ENCODE measurements at regions not wholly inside any gene's neighbourhood (a gene's known extent, or its start where the extent isn't known, plus 50 kb on each side); places are given as distances from the start of the nearest gene placed in this dataset.

DNA sequence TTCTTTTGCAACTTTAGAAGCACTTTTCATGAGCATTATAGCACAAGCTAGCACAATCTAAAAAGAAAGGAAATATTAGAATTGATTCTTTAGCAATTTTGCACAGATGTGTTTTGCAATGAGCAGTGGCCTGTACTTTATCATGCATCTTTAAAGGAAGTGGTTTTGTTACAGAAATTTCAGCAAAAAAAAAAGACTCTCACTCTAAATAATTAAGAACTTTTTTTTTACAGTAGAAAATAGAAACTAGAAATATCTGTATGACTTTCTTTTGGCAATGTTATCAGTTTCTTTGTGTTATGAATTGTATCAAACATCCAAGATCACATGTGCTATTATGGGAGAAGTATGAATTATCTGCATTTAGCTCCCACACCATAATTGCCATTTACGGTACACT is 195.7 kb upstream of the KLF6 start:
- Mint-ChIP-seq H3K27ac (peak overlapping the region; percentile 67), H3K4me3 (no peak overlapping the region), H3K36me3 (ENCODE audit: low read depth) (peaks cover 8% of the 10 kb centered on the region), H3K27me3 (no peaks in the 10 kb centered on the region), H3K4me1 (ENCODE audit: low read depth) (peaks cover 32% of the 10 kb centered on the region), H3K9me3 (peaks cover 19% of the 10 kb centered on the region)
- intact Hi-C loops (cut with micrococcal nuclease) = no loop called here

DNA sequence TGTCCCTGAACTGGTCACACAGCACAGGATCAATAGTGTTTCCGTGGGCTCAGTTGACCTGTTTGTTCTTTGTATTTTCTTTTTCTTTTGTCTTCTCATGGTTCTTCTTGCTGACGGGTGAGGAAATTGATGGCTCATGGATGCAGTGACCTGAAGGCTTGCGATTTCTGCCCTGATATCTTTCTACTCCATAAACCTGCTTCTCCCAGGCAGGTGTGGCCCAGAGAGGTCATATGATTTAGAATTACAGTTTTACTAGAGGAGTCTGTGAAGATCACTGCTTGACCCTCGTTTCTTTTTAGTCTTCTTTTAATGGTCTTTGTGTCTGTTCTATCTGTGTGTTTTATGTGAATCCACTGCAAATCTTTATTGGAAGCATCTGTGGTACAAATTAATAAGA is 195.1 kb upstream of the KLF6 start:
- Mint-ChIP-seq H3K27me3 (no peaks in the 10 kb centered on the region), H3K4me1 (ENCODE audit: low read depth) (peaks cover 32% of the 10 kb centered on the region), H3K36me3 (ENCODE audit: low read depth) (peaks cover 8% of the 10 kb centered on the region), H3K9me3 (peaks cover 19% of the 10 kb centered on the region), H3K4me3 (no peak overlapping the region), H3K27ac (peak overlapping the region; percentile 67)
- intact Hi-C loops (cut with micrococcal nuclease) = no loop called here

DNA sequence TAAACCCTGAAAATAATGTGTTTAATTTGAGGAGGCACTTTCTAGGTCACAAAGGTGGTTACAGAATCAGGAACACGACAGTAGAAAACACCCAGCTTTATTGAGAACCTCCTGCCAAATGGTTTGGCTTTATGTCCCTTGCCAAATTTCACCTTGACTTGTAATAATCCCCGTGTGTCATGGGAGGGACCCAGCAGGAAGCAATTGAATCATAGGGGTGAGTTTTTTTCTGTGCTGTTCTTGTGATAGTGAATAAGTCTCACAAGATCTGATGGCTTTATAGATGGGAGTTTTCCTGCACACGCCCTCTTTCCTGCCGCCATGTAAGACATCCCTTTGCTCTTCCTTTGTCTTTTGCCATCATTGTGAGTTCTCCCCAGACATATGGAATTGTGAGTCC is 193.8 kb upstream of the KLF6 start:
- no peaks in the 10 kb centered on the region for H3K27me3 Mint-ChIP-seq
- no peak overlapping the region for H3K4me3 Mint-ChIP-seq
- no peak overlapping the region for H3K27ac Mint-ChIP-seq
- peaks cover 8% of the 10 kb centered on the region for H3K36me3 Mint-ChIP-seq (ENCODE audit: low read depth)
- H3K9me3 Mint-ChIP-seq = peaks cover 19% of the 10 kb centered on the region
- intact Hi-C loops (cut with micrococcal nuclease) = no loop called here
- H3K4me1 Mint-ChIP-seq (ENCODE audit: low read depth) = peaks cover 39% of the 10 kb centered on the region

DNA sequence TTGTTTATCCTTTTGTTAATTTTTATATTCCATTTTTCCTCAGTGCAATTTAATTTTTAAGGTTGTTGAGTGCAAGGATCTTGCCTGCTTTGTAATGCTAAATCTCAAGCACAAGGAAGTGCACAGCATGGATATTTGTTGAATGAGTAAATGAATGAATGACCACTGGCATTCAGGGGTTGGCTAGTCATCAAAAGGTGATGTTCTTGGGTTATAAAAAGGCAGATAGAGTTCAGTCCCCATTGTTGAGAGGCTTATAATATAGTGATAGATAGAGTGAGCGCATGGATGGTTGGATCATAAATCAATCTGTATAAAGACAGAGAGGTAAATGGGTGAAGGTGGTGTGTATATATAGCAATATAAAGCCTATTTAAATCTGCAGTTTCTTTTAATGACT is 193.2 kb upstream of the KLF6 start:
- H3K36me3 Mint-ChIP-seq (ENCODE audit: low read depth) = peaks cover 7% of the 10 kb centered on the region
- H3K4me1 Mint-ChIP-seq (ENCODE audit: low read depth) = peaks cover 39% of the 10 kb centered on the region
- intact Hi-C loops (cut with micrococcal nuclease) = no loop called here
- H3K4me3 Mint-ChIP-seq = no peak overlapping the region
- H3K9me3 Mint-ChIP-seq = peaks cover 16% of the 10 kb centered on the region
- no peak overlapping the region for H3K27ac Mint-ChIP-seq
- H3K27me3 Mint-ChIP-seq = no peaks in the 10 kb centered on the region

DNA sequence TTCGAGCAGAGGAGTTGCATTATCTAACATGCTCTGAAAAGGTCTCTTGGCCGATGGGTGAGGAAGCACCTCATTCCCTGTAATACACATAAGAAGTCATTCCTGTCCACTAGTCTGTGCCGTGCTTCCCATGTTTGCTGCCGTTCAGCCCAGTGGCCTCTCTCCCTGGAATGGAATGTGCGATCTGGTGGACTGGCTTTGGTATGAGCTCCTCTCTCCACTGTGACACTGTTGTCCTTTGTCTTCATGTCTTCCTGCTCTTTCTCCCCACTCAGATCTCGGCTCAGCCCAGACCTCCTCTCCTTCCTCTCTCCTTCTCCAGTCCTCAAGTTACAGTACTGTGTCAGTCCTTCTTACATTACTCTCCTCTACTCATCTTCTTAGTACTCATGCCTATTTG is 192.8 kb upstream of the KLF6 start:
- intact Hi-C loops (cut with micrococcal nuclease) = no loop called here
- Mint-ChIP-seq H3K36me3 (ENCODE audit: low read depth) (peaks cover 3% of the 10 kb centered on the region), H3K27me3 (no peaks in the 10 kb centered on the region), H3K4me3 (no peak overlapping the region), H3K9me3 (peaks cover 12% of the 10 kb centered on the region), H3K4me1 (ENCODE audit: low read depth) (peaks cover 43% of the 10 kb centered on the region), H3K27ac (no peak overlapping the region)

DNA sequence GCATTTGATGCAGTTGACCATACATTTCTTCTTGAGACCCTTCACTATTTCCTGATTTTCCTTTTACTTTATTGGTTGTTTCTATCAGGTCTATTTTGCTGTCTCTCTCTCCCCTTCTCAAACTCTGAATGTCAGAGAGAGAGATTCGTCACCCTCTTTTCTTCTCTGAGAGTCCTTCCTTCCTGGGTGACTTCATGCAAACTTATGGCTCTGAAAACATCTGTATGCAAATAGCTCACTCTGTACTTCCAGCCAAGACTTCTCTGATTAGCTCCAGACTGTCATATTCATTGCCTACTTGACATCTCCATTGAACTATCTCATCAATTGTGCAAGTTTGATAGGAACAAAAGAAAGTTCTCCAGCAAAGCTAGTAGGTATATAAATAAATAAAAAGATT is 191.7 kb upstream of the KLF6 start:
- Mint-ChIP-seq H3K4me1 (ENCODE audit: low read depth) (peaks cover 43% of the 10 kb centered on the region), H3K4me3 (no peak overlapping the region), H3K36me3 (ENCODE audit: low read depth) (no peaks in the 10 kb centered on the region), H3K27ac (no peak overlapping the region), H3K9me3 (peaks cover 12% of the 10 kb centered on the region), H3K27me3 (no peaks in the 10 kb centered on the region)
- intact Hi-C loops (cut with micrococcal nuclease) = no loop called here

DNA sequence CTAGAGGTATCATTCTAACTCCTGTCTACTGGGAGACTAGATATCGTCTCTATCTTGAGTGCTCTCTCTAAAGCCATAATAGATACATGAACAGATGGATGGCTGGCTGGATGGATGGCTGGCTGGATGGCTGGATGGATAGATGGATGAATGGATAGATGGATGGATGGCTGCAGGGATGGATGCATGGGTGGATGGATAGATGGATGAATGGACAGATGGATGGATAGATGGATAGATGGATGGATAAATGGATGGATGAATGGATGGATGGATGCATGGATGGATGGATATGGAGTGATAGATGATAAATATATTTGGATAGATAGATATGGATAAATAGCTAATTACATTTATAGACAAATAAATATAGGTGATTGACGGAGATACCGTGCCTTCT is 191.2 kb upstream of the KLF6 start:
- Mint-ChIP-seq H3K9me3 (peaks cover 12% of the 10 kb centered on the region), H3K27me3 (no peaks in the 10 kb centered on the region), H3K4me3 (no peak overlapping the region), H3K27ac (no peak overlapping the region), H3K4me1 (ENCODE audit: low read depth) (peaks cover 37% of the 10 kb centered on the region), H3K36me3 (ENCODE audit: low read depth) (no peaks in the 10 kb centered on the region)
- intact Hi-C loops (cut with micrococcal nuclease) = no loop called here

DNA sequence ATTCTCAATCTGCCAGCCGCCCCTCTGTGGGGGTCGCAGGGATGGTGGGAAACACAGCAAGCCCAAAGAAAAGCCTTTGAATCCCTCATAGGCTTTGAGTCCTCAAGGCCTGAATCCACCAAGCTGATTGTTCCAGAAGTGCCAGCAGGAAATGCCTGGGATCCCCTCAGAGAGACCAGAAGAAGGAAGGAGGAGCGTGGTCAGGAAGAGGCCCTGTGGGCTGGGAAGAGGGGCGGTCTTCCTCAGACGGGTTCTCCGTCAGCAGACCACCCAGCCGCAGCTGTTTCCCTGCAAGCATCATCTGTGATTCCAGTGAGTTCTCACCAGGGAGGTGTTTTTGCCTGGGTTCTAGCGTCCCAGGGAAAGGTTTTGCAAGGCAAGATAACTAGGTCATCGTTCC is 190.0 kb upstream of the KLF6 start:
- intact Hi-C loops (cut with micrococcal nuclease) = no loop called here
- no peaks in the 10 kb centered on the region for H3K36me3 Mint-ChIP-seq (ENCODE audit: low read depth)
- no peaks in the 10 kb centered on the region for H3K27me3 Mint-ChIP-seq
- H3K4me1 Mint-ChIP-seq (ENCODE audit: low read depth) = peaks cover 29% of the 10 kb centered on the region
- no peak overlapping the region for H3K27ac Mint-ChIP-seq
- no peak overlapping the region for H3K4me3 Mint-ChIP-seq
- peaks cover 12% of the 10 kb centered on the region for H3K9me3 Mint-ChIP-seq

DNA sequence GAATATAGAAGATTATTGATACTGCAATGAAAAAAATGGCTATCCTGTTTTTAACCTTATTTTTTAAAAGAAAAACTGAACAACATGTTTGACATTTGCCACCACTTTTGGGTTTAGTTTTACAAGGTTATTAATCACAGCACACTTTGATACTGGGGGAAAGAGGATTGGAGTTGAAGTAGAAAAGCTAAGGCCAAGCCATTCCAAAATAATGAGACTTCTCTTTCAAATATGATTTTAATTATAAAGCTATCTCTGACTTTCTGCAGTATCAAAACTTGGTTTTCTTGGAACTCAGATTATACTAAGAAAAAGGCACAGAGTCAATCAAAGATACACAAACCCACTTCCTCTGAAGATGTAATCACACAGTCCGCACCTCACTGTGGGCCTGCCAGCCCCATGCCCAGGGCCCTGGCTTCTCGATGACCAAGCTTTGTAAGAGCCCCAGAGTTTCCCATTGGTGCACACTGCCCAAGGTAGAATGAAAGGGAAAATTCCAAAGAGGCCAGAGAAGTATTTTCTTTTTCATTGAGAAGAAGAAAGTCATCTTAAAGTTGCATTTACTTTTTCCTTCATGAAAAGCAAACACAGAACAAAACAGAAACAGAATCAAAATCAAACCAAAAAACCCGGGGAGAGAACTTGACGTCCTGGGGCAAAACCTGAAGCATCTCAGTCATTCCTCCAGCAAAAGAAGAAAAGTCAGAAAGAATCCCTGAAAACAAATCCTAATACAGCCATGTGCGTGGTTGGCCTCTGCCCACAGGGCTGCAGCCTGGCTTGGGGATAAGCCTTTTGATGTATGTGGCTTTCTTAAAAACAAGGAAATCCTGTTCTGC is 187.7 kb upstream of the KLF6 start:
- Mint-ChIP-seq H3K36me3 (ENCODE audit: low read depth) (no peaks in the 10 kb centered on the region), H3K4me3 (no peak overlapping the region), H3K4me1 (ENCODE audit: low read depth) (peaks cover 20% of the 10 kb centered on the region), H3K9me3 (no peaks in the 10 kb centered on the region), H3K27me3 (peaks cover 2% of the 10 kb centered on the region), H3K27ac (peak overlapping the region; percentile 82)
- intact Hi-C loops (cut with micrococcal nuclease) = no loop called here

DNA sequence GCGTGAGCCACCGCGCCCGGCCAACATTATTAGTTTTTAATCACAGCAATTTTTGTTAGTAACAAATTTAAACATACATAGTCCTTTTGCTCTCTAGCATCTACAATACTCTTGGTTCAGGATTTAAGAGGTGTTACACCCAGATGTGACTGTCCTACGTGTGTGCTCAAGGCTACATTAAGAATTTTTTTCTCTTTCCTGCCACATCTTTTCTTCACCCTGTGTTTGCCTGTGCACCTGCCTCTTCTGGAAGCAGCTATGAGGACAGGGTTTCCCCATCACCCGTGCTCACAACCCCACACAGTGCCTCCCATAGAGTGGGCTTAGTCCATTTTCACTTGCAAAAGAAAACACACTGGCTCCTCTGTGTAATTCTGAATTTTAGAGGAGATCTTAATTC is 186.7 kb upstream of the KLF6 start:
- Mint-ChIP-seq H3K27ac (no peak overlapping the region), H3K27me3 (peaks cover 2% of the 10 kb centered on the region), H3K4me1 (ENCODE audit: low read depth) (peaks cover 23% of the 10 kb centered on the region), H3K36me3 (ENCODE audit: low read depth) (no peaks in the 10 kb centered on the region), H3K4me3 (no peak overlapping the region), H3K9me3 (peaks cover 5% of the 10 kb centered on the region)
- intact Hi-C loops (cut with micrococcal nuclease) = no loop called here

DNA sequence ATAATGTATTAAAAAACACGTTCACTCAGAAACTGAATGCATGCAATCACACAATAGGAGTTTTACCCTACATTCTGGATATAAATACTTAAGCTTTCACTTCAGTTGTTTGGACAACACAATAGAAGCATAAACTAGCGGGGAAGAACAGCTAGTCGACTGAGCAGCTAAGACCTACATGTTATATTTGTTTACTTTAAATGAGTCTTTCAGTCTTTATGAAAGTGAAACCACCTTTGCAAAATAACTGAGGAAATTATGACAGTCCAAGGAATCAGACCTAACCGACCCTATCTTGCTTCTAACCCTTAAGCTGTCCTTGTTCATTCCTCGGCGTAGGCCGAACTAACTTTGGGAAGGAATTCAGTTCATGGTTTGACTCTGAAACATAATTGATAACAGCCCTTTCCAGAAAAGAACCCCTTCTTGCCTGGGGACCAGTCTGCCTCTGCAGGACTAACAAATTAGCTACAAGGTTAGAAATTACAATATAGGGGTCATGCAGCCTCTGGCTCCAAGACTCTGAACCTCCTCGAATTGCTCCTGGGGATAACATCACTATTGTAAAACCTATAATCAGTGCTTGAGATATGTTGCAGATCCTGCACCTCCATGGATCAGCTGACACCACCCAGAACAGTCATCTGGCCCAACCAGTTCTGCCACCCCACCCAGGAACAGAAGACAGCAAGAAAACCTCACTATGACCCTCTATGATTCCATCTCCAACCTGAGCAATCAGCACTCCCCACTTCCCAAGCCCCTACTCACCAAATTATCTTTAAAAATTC is 185.1 kb upstream of the KLF6 start:
- H3K36me3 Mint-ChIP-seq (ENCODE audit: low read depth) = no peaks in the 10 kb centered on the region
- peaks cover 7% of the 10 kb centered on the region for H3K9me3 Mint-ChIP-seq
- peaks cover 22% of the 10 kb centered on the region for H3K4me1 Mint-ChIP-seq (ENCODE audit: low read depth)
- H3K27ac Mint-ChIP-seq = no peak overlapping the region
- H3K27me3 Mint-ChIP-seq = peaks cover 2% of the 10 kb centered on the region
- intact Hi-C loops (cut with micrococcal nuclease) = no loop called here
- H3K4me3 Mint-ChIP-seq = no peak overlapping the region

DNA sequence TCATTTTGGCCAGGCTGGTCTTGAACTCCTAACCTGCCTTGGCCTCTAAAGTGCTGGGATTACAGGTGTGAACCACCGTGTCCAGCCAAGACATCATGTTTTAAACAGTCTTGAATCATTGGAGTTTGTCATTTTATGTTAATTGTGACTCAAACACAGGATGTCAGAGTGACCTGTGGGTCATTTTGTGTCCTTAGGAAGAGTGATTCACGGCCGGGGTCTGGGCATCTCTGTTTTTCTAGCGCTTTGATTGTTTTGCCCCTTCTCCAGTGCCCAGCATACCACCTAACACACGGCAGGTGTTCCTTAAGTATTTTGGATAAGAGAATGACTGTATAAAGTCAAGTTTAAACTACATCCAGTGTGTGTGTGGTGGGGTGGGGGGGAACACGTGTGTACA is 183.7 kb upstream of the KLF6 start:
- Mint-ChIP-seq H3K27me3 (peaks cover 2% of the 10 kb centered on the region), H3K4me3 (no peak overlapping the region), H3K27ac (no peak overlapping the region), H3K4me1 (ENCODE audit: low read depth) (peaks cover 15% of the 10 kb centered on the region), H3K36me3 (ENCODE audit: low read depth) (no peaks in the 10 kb centered on the region), H3K9me3 (peaks cover 7% of the 10 kb centered on the region)
- intact Hi-C loops (cut with micrococcal nuclease) = no loop called here

DNA sequence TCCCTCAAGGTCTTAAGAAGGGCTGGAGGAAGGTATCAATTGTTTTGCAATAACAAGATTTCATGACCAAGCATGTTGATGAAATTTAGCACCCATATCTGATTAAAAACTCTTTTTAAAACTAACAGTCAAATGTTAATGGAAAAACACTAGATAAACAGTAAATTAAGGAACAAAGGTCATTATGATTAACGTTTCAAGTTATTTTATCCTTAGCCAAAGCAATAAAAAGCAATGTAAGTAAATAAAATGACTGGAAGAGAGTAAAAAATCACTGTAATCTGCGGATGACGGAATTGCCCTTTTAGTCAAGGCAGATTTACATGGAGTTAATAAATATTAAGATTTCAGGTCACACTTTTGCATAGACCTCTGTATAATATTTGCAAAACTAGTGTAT is 179.5 kb upstream of the KLF6 start:
- Mint-ChIP-seq H3K9me3 (peaks cover 7% of the 10 kb centered on the region), H3K27me3 (peaks cover 2% of the 10 kb centered on the region), H3K27ac (no peak overlapping the region), H3K4me1 (ENCODE audit: low read depth) (peaks cover 27% of the 10 kb centered on the region), H3K36me3 (ENCODE audit: low read depth) (no peaks in the 10 kb centered on the region), H3K4me3 (no peak overlapping the region)
- intact Hi-C loops (cut with micrococcal nuclease) = no loop called here

DNA sequence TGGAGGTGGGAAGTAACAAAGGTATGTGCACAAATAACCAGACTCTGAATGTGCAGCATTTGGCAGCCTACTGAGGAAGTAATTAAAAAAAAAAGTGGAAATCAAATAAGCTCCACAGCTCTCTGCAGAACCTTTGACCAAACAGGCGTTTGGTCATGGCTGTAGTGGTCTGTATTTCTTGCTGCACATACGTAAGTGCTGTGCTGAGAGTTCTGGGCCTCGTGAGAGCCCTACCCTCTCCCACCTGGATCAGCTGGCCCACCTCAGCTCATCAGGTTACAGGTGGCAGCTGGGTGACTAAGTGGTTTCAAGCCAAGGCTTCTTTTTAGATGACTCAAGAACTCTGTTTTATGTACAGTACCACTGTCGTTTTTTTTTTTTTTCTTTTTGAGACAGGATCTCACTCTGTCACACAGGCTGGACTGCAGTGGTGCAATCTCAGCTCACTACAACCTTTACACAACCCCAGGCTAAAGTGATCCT is 178.2 kb upstream of the KLF6 start:
- Mint-ChIP-seq H3K9me3 (peaks cover 7% of the 10 kb centered on the region), H3K36me3 (ENCODE audit: low read depth) (no peaks in the 10 kb centered on the region), H3K4me3 (no peak overlapping the region), H3K4me1 (ENCODE audit: low read depth) (peaks cover 32% of the 10 kb centered on the region), H3K27ac (no peak overlapping the region), H3K27me3 (peaks cover 4% of the 10 kb centered on the region)
- intact Hi-C loops (cut with micrococcal nuclease) = no loop called here
